Forelimb muscle (tissue), 1 donor: ENCODE measurements at regions not wholly inside any gene's neighbourhood (a gene's known extent, or its start where the extent isn't known, plus 50 kb on each side); places are given as distances from the start of the nearest gene placed in this dataset.
"Not testable (repeated sequence)": the region's sequence is repeated elsewhere in the genome, so short reads cannot be mapped to it uniquely, and the experiment has no call there.

ENCODE experiments used
- DNase-seq: peaks from one replicate; pipeline ENCODE4 v3.0.0-alpha.2; 2013; ENCODE audit warnings: low read depth

GRCh38 chr12:97713270-97713669 is 250.7 kb downstream of the RMST start:
- DNase-seq = no peak

GRCh38 chr12:97714107-97714563 is 251.5 kb downstream of the RMST start:
- DNase-seq = no peak

- no peak for DNase-seq
Measured at GRCh38 chr12:97716356-97716755, 253.8 kb downstream of the RMST start.

- DNase-seq = not testable (repeated sequence)
Measured at GRCh38 chr12:97723801-97724200, 261.2 kb downstream of the RMST start.

GRCh38 chr12:97745406-97746101 is 282.9 kb downstream of the RMST start:
- no peak for DNase-seq

GRCh38 chr12:97748298-97748697 is 285.7 kb downstream of the RMST start:
- DNase-seq = no peak

GRCh38 chr12:97751704-97752103 is 289.1 kb downstream of the RMST start:
- no peak for DNase-seq

- DNase-seq = no peak
Measured at GRCh38 chr12:97752129-97752528, 289.5 kb downstream of the RMST start.

GRCh38 chr12:97753332-97753731 is 290.7 kb downstream of the RMST start:
- no peak for DNase-seq

GRCh38 chr12:97754306-97754705 is 291.7 kb downstream of the RMST start:
- DNase-seq = no peak

- no peak for DNase-seq
Measured at GRCh38 chr12:97756066-97756666, 293.6 kb downstream of the RMST start.

GRCh38 chr12:97756741-97757140 is 294.1 kb downstream of the RMST start:
- DNase-seq = no peak

GRCh38 chr12:97757481-97758193 is 295.0 kb downstream of the RMST start:
- peak; percentile 36 for DNase-seq

- DNase-seq = no peak
Measured at GRCh38 chr12:97758194-97758501, 295.5 kb downstream of the RMST start.

- no peak for DNase-seq
Measured at GRCh38 chr12:97758586-97758985, 296.0 kb downstream of the RMST start.

- DNase-seq = no peak
Measured at GRCh38 chr12:97760601-97761000, 298.0 kb downstream of the RMST start.

- DNase-seq = no peak
Measured at GRCh38 chr12:97763113-97763512, 300.5 kb downstream of the RMST start.

GRCh38 chr12:97764700-97765099 is 302.1 kb downstream of the RMST start:
- DNase-seq = no peak

- no peak for DNase-seq
Measured at GRCh38 chr12:97767347-97767746, 304.7 kb downstream of the RMST start.

- DNase-seq = no peak
Measured at GRCh38 chr12:97778111-97778510, 315.5 kb downstream of the RMST start.

GRCh38 chr12:97781342-97781741 is 318.7 kb downstream of the RMST start:
- DNase-seq = no peak

GRCh38 chr12:97784904-97785303 is 322.3 kb downstream of the RMST start:
- DNase-seq = no peak

GRCh38 chr12:97790281-97790680 is 327.7 kb downstream of the RMST start:
- no peak for DNase-seq
